GM19240 (cell line): ENCODE measurements at regions not wholly inside any gene's neighbourhood (a gene's known extent, or its start where the extent isn't known, plus 50 kb on each side); places are given as distances from the start of the nearest gene placed in this dataset.
"Not testable (repeated sequence)": the region's sequence is repeated elsewhere in the genome, so short reads cannot be mapped to it uniquely, and the experiment has no call there.

Source experiments
- DNase-seq: peaks from one replicate; pipeline ENCODE4 v3.0.0; 2011; ENCODE audit warnings: low spot score; ENCODE audit not compliant: insufficient read length

- no peak for DNase-seq
Measured at GRCh38 chr4:188372058-188372457, 232.8 kb downstream of the TRIML1 start.

DNA sequence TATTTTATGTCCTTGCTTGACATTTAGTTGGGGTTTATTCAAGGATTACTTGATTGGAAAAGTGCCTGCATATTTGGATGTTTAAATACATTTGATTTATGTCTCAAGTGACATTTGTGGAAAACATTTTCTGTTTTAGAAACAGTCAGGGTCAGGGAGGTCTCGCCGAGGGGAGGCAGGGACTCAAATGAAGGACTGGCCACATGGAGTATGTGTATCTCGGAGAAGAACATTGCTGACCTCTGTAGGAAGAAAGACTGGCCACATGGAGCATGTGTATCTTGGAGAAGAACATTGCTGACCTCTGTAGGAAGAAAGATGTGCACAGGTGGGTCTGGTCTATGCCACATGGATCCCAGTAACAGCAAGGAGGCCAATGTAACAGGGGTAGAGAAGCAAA lies 233.6 kb downstream of the TRIML1 start:
- no peak for DNase-seq

- no peak for DNase-seq
Measured at GRCh38 chr4:188374871-188375270, 235.6 kb downstream of the TRIML1 start.

GRCh38 chr4:188377816-188378215 lies 238.6 kb downstream of the TRIML1 start:
- DNase-seq: no peak

GRCh38 chr4:188383180-188383579 lies 243.9 kb downstream of the TRIML1 start:
- no peak for DNase-seq

DNA sequence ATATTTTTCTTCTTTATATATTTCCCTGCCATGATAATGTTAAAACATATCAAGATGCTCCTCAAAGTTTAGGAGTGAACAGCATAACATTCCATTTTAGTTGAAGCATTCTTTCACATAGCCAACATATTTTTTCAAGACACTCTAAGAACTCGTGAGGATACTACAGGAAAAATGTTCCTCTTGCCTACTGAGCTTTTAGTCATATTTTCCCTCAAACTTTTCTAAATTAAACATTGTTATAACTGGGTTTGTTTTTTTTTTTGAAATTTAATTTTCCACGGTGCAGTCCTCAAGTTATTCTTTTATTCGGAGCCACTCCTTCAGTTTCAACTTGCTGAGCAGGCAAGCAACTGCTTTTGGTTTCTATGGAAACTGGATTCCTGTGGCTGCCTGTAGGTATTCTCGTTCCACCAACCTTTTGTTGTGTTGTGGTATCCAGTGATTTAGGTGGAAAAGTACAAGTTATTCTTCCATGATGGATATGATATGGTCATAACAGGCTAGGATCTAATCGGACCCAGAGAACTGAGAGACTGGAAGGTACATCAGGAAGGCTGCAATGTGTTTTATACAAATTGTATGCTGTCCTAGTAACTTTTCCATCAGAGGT lies 248.0 kb downstream of the TRIML1 start:
- no peak for DNase-seq

GRCh38 chr4:188391349-188391748 lies 252.1 kb downstream of the TRIML1 start:
- not testable (repeated sequence) for DNase-seq

DNA sequence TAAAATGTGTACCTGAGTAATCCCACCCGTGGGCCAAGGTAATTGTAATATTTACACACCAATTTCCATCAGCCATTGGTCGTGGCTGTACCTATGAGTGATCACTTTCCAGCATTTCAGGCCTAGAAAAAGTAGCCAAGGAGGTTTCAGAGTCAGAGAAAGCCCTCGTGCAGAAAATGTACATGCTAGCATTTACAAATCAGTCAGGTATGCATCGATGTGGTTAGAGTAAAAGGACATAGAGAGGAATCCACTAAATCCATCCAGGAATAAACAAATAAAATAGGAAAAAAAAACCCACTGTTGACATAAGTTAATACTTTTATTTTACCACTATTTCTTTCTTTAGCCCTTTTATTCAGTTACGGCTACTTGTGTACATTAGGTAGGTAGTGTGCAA lies 256.8 kb downstream of the TRIML1 start:
- DNase-seq: no peak

DNA sequence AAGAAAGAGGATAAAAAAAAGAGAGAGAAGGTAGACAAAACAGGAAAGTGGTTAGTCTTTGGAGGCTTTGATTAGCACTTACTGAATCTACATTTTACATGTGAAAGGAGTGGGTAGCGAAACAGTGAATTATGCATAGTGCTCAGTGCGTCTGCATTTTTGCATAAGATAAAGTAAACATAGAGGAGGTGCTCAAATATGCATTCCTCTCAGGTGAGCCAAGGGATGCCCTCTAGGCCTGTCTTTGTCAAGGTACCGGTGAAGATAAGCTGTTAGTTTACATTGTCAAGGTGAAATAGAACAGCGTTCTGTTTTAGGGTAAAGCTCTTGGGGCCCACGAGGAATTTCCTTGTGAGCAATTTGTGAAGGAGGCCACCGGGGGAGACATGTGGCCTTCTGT lies 260.6 kb downstream of the TRIML1 start:
- no peak for DNase-seq

GRCh38 chr4:188400451-188400850 lies 261.2 kb downstream of the TRIML1 start:
- no peak for DNase-seq

- DNase-seq: no peak
Measured at GRCh38 chr4:188403272-188403671, 264.0 kb downstream of the TRIML1 start.

GRCh38 chr4:188405071-188405835 lies 266.0 kb downstream of the TRIML1 start:
- not testable (repeated sequence) for DNase-seq

- no peak for DNase-seq
Measured at GRCh38 chr4:188408244-188409030, 269.2 kb downstream of the TRIML1 start.

- no peak for DNase-seq
Measured at GRCh38 chr4:188409851-188410250, 270.6 kb downstream of the TRIML1 start.

GRCh38 chr4:188411805-188412204 lies 272.6 kb downstream of the TRIML1 start:
- DNase-seq: no peak

GRCh38 chr4:188412499-188412898 lies 273.3 kb downstream of the TRIML1 start:
- DNase-seq: no peak

DNA sequence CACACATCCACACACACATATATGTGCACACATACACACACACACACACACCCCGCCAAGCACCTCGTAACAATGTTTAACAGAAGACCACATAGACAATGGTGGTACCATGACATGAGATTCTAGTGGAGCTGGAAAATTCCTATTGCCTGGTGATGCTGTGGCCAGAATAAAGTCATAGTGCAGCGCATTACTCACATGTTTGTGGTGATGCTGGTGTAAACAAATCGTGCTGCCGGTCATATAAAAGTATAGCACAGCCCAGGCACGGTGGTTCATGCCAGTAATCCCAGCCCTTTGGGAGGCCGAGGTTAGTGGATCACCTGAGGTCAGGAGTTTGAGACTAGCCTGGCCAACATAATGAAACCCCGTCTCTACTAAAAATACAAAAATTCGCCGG lies 275.2 kb downstream of the TRIML1 start:
- no peak for DNase-seq

- no peak for DNase-seq
Measured at GRCh38 chr4:188417181-188417580, 277.9 kb downstream of the TRIML1 start.

- DNase-seq: no peak
Measured at GRCh38 chr4:188423039-188423438, 283.8 kb downstream of the TRIML1 start.

- no peak for DNase-seq
Measured at GRCh38 chr4:188428935-188429334, 289.7 kb downstream of the TRIML1 start.

GRCh38 chr4:188429965-188430364 lies 290.7 kb downstream of the TRIML1 start:
- no peak for DNase-seq

- no peak for DNase-seq
Measured at GRCh38 chr4:188430384-188430783, 291.1 kb downstream of the TRIML1 start.
